Activated CD4-positive, alpha-beta T cell treated with anti-CD3 and anti-CD28 coated beads, Interleukin-2, amount 50 U/mL, for 24 hours (primary cell): ENCODE measurements at regions not wholly inside any gene's neighbourhood (a gene's known extent, or its start where the extent isn't known, plus 50 kb on each side); places are given as distances from the start of the nearest gene placed in this dataset.

Experiments used
- DNase-seq, 2 donors: peaks; one replicate each; pipeline ENCODE4 v3.0.0-alpha.2; 2020; ENCODE audit warnings: low read depth in 1 of 2, low spot score in 1 of 2

DNA sequence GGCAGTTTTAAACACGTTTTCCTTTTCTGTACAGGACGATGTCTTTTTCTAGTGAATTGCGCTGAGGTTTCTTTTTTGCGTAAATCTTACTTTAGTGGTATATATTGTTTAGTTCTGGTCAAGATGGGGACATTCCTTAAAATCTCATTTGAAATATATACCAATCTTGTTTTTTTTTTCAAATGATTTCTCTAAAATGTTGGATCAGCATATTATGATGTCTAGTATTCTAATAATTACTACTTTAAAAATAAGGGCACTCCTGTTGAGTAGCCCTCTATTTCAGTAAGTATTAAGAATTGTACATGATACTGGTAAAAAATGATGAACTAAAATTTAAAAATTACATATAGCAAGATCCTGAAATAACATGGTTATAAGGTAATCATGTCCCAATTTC is 224.1 kb upstream of the ARHGAP24 start:
- no peak for DNase-seq

DNA sequence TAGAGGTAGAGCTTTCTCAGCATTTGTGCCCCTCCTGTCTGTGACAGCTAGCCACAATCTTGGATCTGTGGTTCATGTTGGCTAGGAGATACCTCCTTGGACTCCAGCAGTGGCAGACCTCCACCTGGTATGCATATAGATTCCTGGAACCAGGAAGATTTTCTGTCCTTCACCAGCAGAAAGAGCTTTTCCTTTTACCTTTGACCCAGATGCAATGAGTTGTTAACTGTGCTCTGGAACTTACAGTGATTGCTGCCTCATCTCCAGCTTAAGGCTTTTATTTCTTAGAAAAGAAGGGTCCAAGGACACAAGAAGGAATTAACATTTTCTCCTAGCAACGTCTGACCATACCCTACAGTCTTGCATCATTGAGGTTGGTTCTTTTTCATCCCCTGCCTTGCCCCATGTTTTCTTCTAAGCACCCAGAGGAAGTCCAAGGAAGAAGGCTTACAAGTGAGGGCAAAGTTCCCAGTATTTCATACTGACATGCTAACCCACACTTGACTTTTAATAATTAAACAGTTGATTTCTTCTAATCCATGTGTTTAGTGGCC is 217.1 kb upstream of the ARHGAP24 start:
- DNase-seq, result no peak

DNA sequence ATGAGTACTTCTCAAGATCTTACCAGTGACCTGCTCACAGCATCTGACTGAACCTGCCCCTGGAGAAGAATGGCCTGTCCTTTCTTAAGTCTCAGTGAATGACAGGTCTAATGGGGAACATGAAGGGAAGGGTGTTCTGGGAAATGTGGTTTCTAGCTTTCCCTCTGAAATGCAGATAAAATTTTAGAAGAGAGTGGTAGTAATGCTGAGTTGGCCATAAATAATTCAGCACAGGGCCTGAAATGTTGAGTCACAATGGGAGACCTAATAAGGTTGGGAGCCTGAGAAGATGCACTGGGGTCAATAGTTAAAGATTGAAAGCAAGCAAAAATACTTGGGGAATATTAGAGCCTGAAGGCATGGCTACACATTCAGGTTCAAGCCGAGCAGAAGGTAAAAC is 214.9 kb upstream of the ARHGAP24 start:
- no peak for DNase-seq

DNA sequence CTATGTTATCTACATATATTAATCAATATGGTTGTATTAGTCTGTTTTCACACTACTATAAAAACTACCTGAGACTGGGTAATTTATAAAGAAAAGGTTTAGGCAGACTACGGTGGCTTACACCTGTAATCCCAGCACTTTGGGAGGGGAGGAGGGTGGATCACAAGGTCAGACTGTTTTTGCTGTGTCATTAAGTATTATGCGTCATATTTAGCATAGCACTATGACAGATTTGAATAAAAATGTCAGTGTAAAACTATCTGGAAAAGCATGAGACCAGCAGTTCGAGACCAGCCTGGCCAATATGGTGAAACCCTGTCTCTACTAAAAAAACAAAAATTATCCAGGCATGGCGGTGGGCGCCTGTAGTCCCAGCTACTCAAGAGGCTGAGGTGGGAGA is 209.7 kb upstream of the ARHGAP24 start:
- DNase-seq, result no peak

DNA sequence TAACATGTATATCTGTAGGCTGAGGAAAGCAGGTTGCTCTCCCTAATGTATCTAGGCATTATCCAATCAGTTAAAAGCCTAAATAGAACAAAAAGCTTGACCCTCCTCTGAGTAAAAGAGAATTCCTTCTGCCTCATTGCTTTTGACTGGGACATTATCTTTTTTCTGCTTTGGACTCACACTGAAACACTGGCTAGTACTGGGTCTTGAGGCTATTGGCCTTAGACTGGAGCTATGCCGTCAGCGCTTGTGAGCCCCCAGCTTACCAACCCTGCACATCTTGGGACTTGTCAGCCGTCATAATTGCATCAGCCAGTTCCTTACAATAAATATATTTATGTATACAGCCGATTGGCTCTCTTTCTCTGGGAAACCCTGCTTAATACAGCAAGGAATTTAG is 206.8 kb upstream of the ARHGAP24 start:
- DNase-seq, result no peak

DNA sequence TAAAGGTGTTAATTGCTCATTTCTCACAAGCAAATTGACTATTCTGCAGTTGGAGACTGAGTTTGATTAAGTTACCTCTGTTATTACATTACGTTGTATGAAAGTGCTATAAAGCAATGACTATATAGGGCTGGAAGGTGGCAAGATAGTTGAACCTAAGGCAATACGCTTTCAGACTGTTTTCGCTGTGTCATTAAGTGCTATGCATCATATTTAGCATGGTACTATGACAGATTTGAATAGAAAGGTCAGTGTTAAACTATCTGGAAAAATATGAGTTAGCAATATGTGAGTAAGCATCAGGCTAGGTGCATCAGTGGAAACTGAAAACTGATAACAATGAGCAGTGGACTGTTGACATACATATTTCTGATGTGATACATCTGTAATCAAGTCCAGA is 206.0 kb upstream of the ARHGAP24 start:
- DNase-seq, result no peak

DNA sequence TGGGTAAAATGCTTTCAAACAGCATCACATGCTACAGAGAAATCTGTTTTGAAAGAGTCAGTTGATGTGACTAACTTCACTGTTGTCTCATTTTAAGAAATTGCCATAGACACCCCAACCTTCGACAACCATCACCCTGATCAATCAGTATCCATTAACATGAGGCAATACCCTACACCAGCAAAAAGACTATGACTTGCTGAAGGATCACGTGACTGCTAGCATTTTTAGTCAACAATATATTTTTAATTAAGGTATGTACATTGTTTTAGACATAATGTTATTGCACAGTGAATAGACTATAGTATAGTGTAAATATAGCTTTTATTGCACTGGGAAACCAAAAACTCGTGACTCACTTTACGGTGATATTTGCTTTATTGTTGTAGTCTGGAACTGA is 200.0 kb upstream of the ARHGAP24 start:
- DNase-seq, result no peak

DNA sequence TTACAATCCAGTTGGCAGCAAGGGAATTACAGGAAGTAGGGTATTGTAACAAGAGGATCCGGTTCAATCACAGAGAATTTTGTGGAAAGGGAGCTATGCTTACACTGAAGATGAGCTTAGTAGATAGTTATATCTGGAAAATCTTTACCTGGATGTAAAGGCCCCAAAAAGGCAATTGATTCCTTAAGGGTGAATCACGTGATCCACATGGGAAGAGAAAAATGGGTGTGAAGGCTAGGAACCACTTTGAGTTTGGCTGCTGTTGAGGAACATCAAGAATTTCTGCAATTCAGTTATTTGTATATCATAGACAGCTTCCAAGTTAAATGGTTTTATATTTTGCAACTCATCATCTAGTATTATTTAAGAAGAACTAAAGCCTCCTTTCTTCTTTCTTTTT is 194.0 kb upstream of the ARHGAP24 start:
- DNase-seq, result no peak

DNA sequence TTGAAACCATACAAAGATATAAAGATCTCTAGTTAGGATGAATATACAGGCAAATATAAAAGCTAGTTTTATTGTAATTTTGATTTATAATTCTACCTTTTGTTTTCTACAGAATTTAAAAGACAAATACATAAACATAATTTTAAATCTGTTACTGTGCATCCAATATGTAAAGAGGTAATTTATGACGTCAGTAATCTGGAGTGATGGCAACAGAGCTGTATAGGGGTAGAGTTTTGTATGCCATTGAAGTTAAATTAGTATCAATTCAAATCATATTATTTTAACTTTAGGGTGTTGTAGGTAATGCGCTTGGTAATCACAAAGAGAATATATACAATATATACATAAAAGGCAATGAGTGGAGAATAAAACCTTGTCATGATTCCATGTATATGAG is 183.7 kb upstream of the ARHGAP24 start:
- DNase-seq, result no peak

DNA sequence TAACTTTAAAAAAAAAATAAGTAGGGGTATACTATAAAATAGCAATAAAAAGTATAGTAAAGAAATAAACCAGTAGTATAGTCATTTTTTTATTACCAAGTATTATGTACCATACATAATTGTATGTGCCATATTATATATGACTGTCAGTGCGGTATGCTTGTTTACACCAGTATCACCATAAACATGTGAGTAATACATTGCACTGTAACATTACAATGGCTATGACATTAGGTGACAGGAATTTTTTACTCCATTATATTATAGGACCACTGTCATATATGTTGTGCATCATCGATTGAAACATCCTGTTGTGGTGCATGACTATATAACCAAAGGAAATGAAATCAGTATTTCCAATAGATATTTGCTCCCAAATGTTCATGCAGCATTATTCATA is 176.9 kb upstream of the ARHGAP24 start:
- DNase-seq, result no peak

DNA sequence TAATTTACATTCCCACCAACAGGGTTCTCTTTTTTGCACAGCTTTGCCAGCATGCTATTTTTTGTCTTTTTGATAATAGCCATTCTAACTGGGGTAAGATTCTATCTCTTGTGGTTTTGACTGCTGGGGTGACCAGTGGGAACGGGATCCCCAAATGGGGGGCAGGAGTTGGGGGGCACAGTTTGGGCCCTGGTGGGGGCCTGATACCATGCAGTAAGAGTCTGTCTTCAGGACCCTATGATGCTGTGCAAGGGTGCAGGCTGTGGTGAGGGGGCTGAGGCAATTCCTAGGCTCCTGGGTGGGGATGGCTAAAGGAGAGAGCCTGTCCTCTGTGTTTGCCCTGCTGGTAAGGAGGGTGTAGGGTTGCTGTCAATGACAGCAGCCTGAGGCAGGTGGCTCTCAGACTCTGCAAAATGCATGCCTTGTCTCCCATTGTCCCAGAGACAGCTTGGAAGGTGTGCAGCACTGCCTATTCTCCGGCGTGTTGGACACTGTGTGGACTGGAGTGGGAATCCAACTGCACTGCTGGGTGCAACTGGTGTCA is 172.7 kb upstream of the ARHGAP24 start:
- DNase-seq, result no peak

DNA sequence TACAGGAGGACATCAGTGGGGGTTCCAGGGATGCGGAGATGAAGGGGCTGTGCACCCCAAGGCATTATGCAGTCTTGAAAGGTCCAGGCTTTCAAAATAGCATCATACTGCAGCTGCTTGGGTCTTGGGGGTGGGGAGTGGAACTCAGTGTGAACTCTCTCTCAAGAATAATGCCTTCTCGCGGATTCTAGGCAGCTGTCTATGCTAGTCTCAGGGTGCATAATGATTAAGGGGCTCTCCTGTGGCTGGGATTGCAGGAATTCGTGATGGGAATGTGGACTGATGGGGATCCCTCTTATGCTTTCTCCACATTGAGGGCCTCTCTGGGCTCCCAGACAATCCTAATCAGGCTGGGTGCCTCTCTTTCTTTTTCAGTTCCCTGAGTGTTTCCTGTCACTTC is 172.2 kb upstream of the ARHGAP24 start:
- no peak for DNase-seq

DNA sequence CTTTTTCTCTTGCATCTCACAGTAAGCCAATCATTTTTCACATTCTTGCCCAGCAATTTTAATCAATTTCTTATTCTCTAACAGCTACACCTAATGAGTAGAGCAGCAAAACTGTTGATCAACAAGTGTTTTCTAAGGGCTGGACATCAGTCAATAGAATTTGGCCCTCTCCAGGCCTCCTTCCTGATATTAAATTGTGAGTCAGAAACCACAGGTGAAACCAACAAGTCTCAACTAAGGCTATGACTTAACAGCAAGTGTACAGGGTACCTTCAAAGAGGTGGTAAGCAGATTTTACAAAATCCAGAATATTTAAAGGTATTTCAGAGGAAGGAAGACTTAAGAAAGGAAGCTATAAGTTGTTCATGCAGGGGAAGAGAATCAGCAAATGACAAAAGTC is 156.5 kb upstream of the ARHGAP24 start:
- no peak for DNase-seq

DNA sequence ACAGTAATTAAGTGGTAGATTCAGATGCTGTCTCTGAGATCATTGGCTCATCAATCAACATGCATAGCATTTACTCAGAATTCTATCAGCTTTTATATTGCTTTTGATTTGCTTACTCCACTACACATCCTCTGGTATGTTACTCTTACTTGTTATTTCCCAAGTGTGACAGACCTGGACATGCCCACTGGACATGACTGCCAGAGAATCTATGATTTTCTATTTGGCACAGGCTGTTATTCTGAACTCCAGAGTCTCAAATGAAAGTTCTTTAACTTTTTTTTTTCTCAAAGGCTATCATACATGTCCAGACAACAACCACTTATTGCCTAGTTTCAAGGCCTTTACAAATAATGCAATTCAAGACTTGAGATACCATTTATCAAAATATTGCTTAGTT is 116.1 kb upstream of the ARHGAP24 start:
- no peak for DNase-seq

DNA sequence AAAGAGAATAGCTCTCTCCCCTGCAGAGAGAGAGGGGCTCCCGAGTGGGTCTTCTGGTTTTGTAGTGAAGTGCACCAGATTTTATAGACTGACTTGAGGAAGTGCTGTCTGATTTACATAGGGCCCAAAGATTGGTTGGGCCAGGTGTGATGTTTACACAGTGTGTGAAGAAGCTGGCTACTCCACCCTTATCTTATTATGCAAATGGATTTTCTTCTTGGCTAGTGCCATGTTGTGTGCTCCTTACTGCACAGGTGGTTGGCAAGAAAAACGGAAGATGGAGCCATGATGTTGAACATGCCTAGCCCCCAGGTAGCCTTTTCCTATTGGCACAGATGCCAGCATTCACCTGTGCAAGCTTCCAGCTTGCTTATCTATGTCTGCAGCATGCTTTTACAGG is 112.4 kb upstream of the ARHGAP24 start:
- DNase-seq, result no peak

DNA sequence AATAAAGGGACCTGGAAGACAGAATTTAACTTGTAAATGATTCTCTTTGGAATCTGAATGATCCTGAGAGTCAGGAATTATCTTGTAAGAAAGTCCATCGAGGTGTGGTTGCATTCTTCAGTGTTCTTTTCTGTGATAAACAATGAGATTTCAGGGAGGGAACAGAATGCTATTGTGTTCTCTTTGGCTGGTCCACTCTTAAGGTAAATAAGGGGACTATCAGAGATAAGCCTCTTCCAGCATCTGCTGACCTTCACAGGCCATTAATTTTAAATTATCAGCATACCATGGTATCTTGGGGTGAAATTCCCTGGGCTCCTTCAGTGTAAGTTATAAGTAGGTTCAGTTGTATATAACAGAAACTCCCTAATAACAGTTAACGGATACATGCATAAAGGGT is 107.1 kb upstream of the ARHGAP24 start:
- DNase-seq, result no peak

DNA sequence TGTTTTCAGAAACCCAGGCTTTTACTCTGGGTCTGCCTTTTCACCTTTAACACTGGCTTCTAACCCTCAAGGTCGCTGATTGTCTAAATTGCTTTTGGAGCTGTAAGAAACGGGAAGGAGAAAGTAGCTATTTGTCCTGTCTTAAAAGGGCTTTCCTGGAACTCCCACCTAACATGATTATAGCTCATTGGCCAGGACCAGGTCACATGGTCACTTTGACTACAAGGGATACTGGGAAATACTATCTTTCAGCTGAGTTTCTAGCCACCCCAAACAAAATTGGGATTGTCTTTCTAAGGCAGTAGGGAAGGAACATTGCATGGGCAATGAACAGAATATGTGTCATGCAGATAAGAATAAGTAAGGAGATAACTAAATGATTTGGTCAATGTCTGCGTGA is 106.7 kb upstream of the ARHGAP24 start:
- no peak for DNase-seq

DNA sequence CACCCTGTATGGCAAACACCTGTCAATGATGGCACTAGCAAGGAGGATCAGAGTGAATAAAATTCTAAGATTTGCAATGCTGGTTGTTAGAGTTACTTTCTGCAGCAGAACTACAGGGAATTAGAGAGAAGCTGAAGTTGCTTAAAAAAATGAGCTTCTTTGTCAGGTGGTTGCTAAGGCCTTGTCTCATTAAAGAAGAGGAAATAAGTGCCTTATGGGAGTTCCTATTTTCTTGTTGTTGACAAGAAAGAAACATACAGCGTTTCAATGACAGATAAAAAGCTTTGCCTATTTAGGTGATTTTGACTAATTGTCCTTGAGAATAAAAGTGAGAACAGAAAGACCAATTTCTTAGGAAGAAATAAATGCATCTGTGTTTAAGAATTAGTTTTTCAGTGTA is 106.0 kb upstream of the ARHGAP24 start:
- DNase-seq, result no peak

DNA sequence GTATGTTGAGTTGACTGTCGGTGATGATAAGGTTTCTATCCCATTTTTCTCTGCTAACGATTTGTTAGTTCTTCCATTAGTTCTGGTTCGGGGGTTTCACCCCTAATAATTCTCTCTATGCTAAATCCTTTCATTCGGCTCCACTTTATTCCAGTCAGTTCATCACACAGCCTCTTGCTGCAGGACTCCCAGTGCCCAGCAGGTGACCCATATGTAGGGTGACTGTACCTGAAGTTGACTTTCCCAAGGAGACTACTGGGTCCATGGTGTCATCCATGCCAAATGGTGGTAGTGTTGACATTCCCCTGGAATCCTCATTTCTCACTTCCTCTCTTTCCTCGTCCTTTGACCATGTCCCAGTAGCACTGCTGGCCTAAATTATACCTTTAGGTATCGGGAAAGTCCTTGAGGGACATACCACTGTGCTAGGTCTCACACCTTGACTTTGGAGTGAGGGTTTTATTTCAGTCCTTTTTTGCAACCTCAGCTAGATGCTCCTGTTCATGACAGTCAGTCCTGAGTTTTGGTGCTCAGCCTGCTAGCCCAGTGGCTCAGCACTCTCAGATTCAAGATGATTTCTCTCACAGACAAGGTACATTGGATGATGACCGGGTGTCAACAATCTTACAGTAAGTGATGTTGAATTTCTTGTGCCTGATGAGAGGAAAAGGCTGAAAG is 105.1 kb upstream of the ARHGAP24 start:
- DNase-seq, result no peak

DNA sequence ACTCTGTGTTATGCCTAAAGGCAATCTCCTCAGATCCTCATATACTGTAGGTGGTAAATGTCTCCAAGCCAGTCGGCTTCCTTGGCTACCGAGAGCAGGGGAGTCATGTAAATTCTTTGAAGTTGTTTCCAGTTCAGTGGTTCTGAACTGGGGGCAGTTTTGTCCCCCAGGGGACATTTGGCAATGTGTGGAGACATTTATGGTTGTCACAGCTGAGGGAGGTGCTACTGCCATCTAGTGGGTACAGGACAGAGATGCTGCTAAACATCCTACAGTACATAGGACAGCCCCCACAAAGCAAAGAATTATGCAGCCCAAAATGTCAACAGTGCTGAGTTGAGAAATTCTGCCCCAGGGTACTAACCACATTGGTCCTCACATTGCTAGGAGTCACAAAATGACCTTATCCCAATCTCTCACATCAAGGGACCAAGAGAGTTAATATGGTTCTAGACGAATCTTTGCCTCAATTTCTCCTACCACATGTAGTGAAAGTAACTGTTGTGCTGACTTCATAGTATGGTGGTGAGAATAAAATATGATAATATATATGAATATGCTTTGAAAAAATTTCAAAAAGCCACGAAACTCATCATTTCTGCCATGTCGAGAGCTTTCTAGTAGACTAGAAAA is 104.4 kb upstream of the ARHGAP24 start:
- DNase-seq, result no peak

DNA sequence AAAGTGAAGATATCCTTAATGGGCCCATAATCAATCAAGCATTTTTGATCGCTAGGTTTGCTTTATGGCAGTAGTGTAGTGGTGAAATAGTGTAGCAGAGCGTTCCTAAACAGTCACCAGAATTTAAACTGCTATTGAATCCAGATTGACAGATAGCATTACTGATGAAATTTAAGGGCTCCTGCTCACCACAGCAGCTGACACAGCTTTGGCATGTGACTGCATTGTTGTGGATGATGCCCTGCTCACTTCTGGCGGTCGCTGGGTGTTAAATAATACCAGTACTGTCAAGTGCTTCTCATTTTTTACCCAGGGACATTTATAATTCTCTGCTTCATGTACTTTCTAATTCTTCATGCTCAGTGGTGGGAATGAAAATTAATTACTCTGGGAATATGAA is 102.0 kb upstream of the ARHGAP24 start:
- DNase-seq, result no peak

DNA sequence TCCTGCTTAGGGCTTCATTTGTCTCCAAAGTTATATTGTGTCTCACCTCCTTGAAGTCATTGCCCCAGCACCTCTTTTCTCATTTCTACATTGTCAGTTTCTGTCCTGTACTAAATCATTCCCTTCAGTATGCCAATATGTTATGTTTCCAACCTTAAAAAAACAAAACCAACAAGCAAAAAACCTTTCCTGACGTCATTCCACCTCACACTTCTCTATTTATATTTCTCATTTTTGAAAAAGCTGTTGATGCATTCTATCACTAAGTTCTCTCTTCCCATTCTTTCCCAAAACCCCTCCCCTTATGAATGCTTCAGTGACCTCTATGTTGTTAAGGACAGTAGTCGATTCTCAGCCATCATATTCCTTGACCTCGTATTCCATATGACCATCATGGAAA is 98.7 kb upstream of the ARHGAP24 start:
- no peak for DNase-seq

DNA sequence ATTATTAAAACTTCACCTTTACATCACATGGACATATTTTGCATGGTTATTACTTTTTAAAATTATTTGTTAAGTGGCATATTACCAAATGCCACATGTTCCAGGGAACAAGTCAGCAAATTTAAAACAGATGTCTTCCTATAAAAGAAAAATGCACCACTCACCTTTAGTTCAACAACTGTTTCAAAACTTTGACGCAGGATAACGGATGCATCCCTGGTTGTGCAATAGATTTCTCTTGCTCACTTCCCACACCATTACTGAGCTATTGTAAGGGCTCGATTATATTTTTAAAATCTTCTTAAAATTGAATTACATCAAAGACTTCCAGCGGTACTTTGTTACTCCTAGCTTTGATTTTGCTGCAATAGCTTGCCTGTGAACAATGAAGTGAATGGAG is 93.0 kb upstream of the ARHGAP24 start:
- DNase-seq, result no peak
